SK-N-SH treated with all-trans-retinoic acid at 6 μM for 48 hours (cell line): ENCODE measurements at regions not wholly inside any gene's neighbourhood (a gene's known extent, or its start where the extent isn't known, plus 50 kb on each side); places are given as distances from the start of the nearest gene placed in this dataset.

Experiments used
- ARNTL ChIP-seq: fragments of 450-650 bp; formaldehyde crosslinking; IDR thresholded peaks from 2 replicates; pipeline ENCODE4 v1.5.0; 2020; ENCODE audit warnings: low read depth, mild to moderate bottlenecking, moderate library complexity, borderline replicate concordance
- PATZ1 ChIP-seq: fragments of 250-450 bp; sonication (Bioruptor Pico); IDR thresholded peaks from 2 replicates; pipeline ENCODE4 v1.8.0; 2020; ENCODE audit warnings: mild to moderate bottlenecking, moderate library complexity, borderline replicate concordance
- RARB ChIP-seq: fragments of 250-450 bp; sonication (Bioruptor Pico); IDR thresholded peaks from 2 replicates; pipeline ENCODE4 v1.8.0; 2021; ENCODE audit warnings: mild to moderate bottlenecking, moderate library complexity

- TF ChIP-seq RARB (CRISPR knock-in tag) (no peak), ARNTL (CRISPR knock-in tag) (no peak), PATZ1 (CRISPR knock-in tag) (no peak)
Observed at GRCh38 chr14:39762576-39763401, 330.6 kb upstream of the FBXO33 start.
